B cell (primary cell): ENCODE measurements at regions not wholly inside any gene's neighbourhood (a gene's known extent, or its start where the extent isn't known, plus 50 kb on each side); places are given as distances from the start of the nearest gene placed in this dataset.

Experiments
- EZH2 ChIP-seq: IDR thresholded peaks from 2 replicates; pipeline ENCODE4 v1.6.1; 2012; ENCODE audit warnings: borderline replicate concordance, low read depth, mild to moderate bottlenecking, moderate library complexity, low read length; ENCODE audit not compliant: insufficient read depth, poor library complexity, severe bottlenecking
- TF ChIP-seq, protein P1 (sequence below): fragments of 200-600 bp; IDR thresholded peaks from one replicate; pipeline ENCODE4 v1.8.0; 2022; ENCODE audit warnings: antibody characterized with exemption, mild to moderate bottlenecking

- TF ChIP-seq, protein P1, sequence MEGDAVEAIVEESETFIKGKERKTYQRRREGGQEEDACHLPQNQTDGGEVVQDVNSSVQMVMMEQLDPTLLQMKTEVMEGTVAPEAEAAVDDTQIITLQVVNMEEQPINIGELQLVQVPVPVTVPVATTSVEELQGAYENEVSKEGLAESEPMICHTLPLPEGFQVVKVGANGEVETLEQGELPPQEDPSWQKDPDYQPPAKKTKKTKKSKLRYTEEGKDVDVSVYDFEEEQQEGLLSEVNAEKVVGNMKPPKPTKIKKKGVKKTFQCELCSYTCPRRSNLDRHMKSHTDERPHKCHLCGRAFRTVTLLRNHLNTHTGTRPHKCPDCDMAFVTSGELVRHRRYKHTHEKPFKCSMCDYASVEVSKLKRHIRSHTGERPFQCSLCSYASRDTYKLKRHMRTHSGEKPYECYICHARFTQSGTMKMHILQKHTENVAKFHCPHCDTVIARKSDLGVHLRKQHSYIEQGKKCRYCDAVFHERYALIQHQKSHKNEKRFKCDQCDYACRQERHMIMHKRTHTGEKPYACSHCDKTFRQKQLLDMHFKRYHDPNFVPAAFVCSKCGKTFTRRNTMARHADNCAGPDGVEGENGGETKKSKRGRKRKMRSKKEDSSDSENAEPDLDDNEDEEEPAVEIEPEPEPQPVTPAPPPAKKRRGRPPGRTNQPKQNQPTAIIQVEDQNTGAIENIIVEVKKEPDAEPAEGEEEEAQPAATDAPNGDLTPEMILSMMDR, result no peak
- TF ChIP-seq EZH2, result no peak
Observed at GRCh38 chr20:60170116-60170515, 211.9 kb downstream of the CDH26 start.
